SK-N-SH (cell line): ENCODE measurements at regions not wholly inside any gene's neighbourhood (a gene's known extent, or its start where the extent isn't known, plus 50 kb on each side); places are given as distances from the start of the nearest gene placed in this dataset.

ENCODE experiments used
- CTCF ChIA-PET: fragments of 300-600, 350-600 bp; formaldehyde crosslinking; extraction: SDS; loops from one replicate; lab custom pipeline; 2021; lab: Yijun Ruan, JAX
- POLR2A ChIA-PET: fragments of 350-600 bp; sonication (Branson Sonifier 250); formaldehyde crosslinking; extraction: SDS; loops from one replicate; lab custom pipeline; 2020; ENCODE audit warnings: antibody characterized with exemption, inconsistent platforms; lab: Yijun Ruan, JAX
- DNase-seq: peaks from one replicate; pipeline ENCODE4 v3.0.0; 2012
- H2AFZ ChIP-seq: fragments of 200-600 bp; sonication (generic); 2 replicates; pipeline ENCODE4 v1.8.1; 2016; ENCODE audit warnings: antibody characterized with exemption, mild to moderate bottlenecking, low read depth
- H3F3A ChIP-seq: fragments of 200-600 bp; sonication (generic); replicated peaks from 2 replicates; pipeline ENCODE3; 2016; ENCODE audit warnings: antibody characterized with exemption, mild to moderate bottlenecking; ENCODE audit not compliant: insufficient read depth
- H3K27ac ChIP-seq, 2 experiments: fragments of 200-500 bp in 1 of 2; fragments of 200-600 bp in 1 of 2; sonication (Bioruptor generic) in 1 of 2; sonication (generic), shearing (Covaris generic) in 1 of 2; 2 replicates each; pipeline versions ENCODE4 v1.5.1 to v1.6.1; 2014 to 2016; ENCODE audit warnings: low read depth in 2 of 2, inconsistent platforms in 1 of 2, low read length in 1 of 2, mild to moderate bottlenecking in 1 of 2, mixed read lengths in 1 of 2
- H3K27me3 ChIP-seq: fragments of 200-600 bp; sonication (generic), shearing (Covaris generic); 2 replicates; pipeline ENCODE4 v1.6.1; 2016; ENCODE audit warnings: mixed run types; ENCODE audit not compliant: insufficient read depth
- H3K36me3 ChIP-seq, 2 experiments: fragments of 200-500 bp in 1 of 2; fragments of 200-600 bp in 1 of 2; sonication (Bioruptor generic) in 1 of 2; sonication (generic) in 1 of 2; replicated peaks in 1 of 2; 2 replicates each; pipeline versions ENCODE3 to v1.5.1; 2014 to 2016; ENCODE audit warnings: low read length in 1 of 2, mild to moderate bottlenecking in 1 of 2; ENCODE audit not compliant: insufficient read depth in 2 of 2, control insufficient read depth in 1 of 2
- H3K4me1 ChIP-seq, 2 experiments: fragments of 200-500 bp in 1 of 2; fragments of 200-600 bp in 1 of 2; sonication (Bioruptor generic) in 1 of 2; sonication (generic), shearing (Covaris generic) in 1 of 2; 2 replicates each; pipeline versions ENCODE4 v1.5.1 to v1.6.1; 2014 to 2016; ENCODE audit warnings: low read depth in 1 of 2, low read length in 1 of 2, mixed run types in 1 of 2; ENCODE audit not compliant: insufficient read depth in 2 of 2, control insufficient read depth in 1 of 2
- H3K4me2 ChIP-seq: fragments of 200-600 bp; sonication (generic), shearing (Covaris generic); 2 replicates; pipeline ENCODE4 v1.6.1; 2017; ENCODE audit warnings: mixed run types
- H3K4me3 ChIP-seq, 2 experiments: fragments of 200-500 bp in 1 of 2; fragments of 200-600 bp in 1 of 2; sonication (Bioruptor generic) in 1 of 2; sonication (generic), shearing (Covaris generic) in 1 of 2; 2 replicates each; pipeline versions ENCODE4 v1.5.1 to v1.8.1; 2014 to 2016; ENCODE audit warnings: low read depth in 2 of 2, inconsistent platforms in 1 of 2, low read length in 1 of 2, mild to moderate bottlenecking in 1 of 2, mixed read lengths in 1 of 2, moderate library complexity in 1 of 2
- H3K79me2 ChIP-seq: fragments of 200-600 bp; sonication (generic); 2 replicates; pipeline ENCODE4 v1.8.1; 2017; ENCODE audit warnings: mild to moderate bottlenecking; ENCODE audit not compliant: insufficient read depth
- H3K9ac ChIP-seq: fragments of 200-600 bp; sonication (generic); 2 replicates; pipeline ENCODE4 v1.6.1; 2017; ENCODE audit warnings: mixed run types
- H3K9me2 ChIP-seq: fragments of 200-600 bp; sonication (generic); 2 replicates; pipeline ENCODE4 v1.6.1; 2017; ENCODE audit warnings: mixed run types
- H3K9me3 ChIP-seq: fragments of 200-600 bp; sonication (generic); 2 replicates; pipeline ENCODE4 v1.6.1; 2017; ENCODE audit warnings: mixed run types, mild to moderate bottlenecking, moderate library complexity
- H4K20me1 ChIP-seq: fragments of 200-600 bp; sonication (generic); 2 replicates; pipeline ENCODE4 v1.6.1; 2017; ENCODE audit warnings: mild to moderate bottlenecking, mixed run types; ENCODE audit not compliant: insufficient read depth
- CHD2 ChIP-seq: fragments of 150-350 bp; IDR thresholded peaks from 2 replicates; pipeline ENCODE4 v1.6.1; 2018; ENCODE audit warnings: low read length; ENCODE audit not compliant: partially characterized antibody
- ELF1 ChIP-seq: IDR thresholded peaks from 2 replicates; pipeline ENCODE4 v1.4.0; 2012
- EP300 ChIP-seq, 2 experiments: IDR thresholded peaks; 2 replicates each; pipeline versions ENCODE4 v1.4.0 to v1.6.1; 2012; ENCODE audit warnings: borderline replicate concordance in 1 of 2, low read depth in 1 of 2, low read length in 1 of 2
- JUND ChIP-seq: IDR thresholded peaks from 2 replicates; pipeline ENCODE4 v1.4.0; 2012
- MEF2A ChIP-seq: IDR thresholded peaks from 2 replicates; pipeline ENCODE4 v1.4.0; 2012; ENCODE audit warnings: low read depth, borderline replicate concordance
- MXI1 ChIP-seq: IDR thresholded peaks from 2 replicates; pipeline ENCODE4 v1.6.1; 2012; ENCODE audit warnings: mild to moderate bottlenecking, low read depth, low read length, improper control_type of control experiment
- POLR2AphosphoS5 ChIP-seq: IDR thresholded peaks from 2 replicates; pipeline ENCODE4 v1.6.1; 2012; ENCODE audit warnings: low read depth, low read length
- RAD21 ChIP-seq: IDR thresholded peaks from 2 replicates; pipeline ENCODE4 v1.6.1; 2012; ENCODE audit warnings: mild to moderate bottlenecking, low read length
- RCOR1 ChIP-seq: fragments of 150-350 bp; IDR thresholded peaks from 2 replicates; pipeline ENCODE4 v1.6.1; 2017; ENCODE audit warnings: antibody characterized with exemption, low read length
- RFX5 ChIP-seq: IDR thresholded peaks from 2 replicates; pipeline ENCODE4 v1.6.1; 2012; ENCODE audit warnings: mild to moderate bottlenecking, improper control_type of control experiment, low read length
- RXRA ChIP-seq: IDR thresholded peaks from 2 replicates; pipeline ENCODE4 v1.4.0; 2012; ENCODE audit warnings: low read depth, mild to moderate bottlenecking, borderline replicate concordance
- TCF12 ChIP-seq: IDR thresholded peaks from 2 replicates; pipeline ENCODE4 v1.4.0; 2012
- WGBS: methylation state at CpG from one replicate; pipeline ENCODE4 v1.1.6; 2017; ENCODE audit warnings: low lambda C conversion rate; 5-methylcytosine and 5-hydroxymethylcytosine counted together
- TF ChIP-seq, protein P1 (sequence below): IDR thresholded peaks from 2 replicates; pipeline ENCODE4 v1.4.0; 2012; ENCODE audit warnings: low read depth, borderline replicate concordance
- TF ChIP-seq, protein P2 (sequence below): IDR thresholded peaks from 2 replicates; pipeline ENCODE4; 2012
- TF ChIP-seq, protein P3 (sequence below): fragments of 200-600 bp; sonication (generic); IDR thresholded peaks from 2 replicates; pipeline ENCODE4 v1.6.1; 2017; ENCODE audit warnings: antibody characterized with exemption, mild to moderate bottlenecking, moderate library complexity
- TF ChIP-seq, protein P4 (sequence below): fragments of 150-350 bp; IDR thresholded peaks from 2 replicates; pipeline ENCODE4 v1.6.1; 2017; ENCODE audit warnings: antibody characterized with exemption, low read length, low read depth, borderline replicate concordance
- TF ChIP-seq, protein P5 (sequence below): IDR thresholded peaks from 2 replicates; pipeline ENCODE4 v1.6.1; 2012; ENCODE audit warnings: mild to moderate bottlenecking, low read depth, low read length, moderate library complexity
- TF ChIP-seq, protein P6 (sequence below): fragments of 150-350 bp; IDR thresholded peaks from 2 replicates; pipeline ENCODE4 v1.6.1; 2016; ENCODE audit warnings: mild to moderate bottlenecking, low read depth, low read length

DNA sequence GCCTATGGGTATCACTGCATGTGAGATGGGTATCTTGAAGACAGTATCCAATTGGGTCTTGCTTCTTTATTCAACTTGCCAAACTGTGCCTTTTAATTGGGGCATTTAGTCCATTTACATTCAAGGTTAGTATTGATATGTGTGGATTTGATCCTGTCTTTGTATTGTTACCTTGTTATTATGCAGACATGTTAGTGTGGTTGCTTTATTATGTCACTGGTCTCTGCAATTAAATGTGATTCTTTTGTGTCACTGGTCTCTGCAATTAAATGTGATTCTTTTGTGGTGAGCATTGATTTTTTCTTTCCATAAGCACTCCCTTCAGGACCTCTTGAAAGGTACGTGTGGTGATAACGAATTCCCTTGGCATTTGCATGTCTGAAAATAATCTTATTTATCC lies 357.8 kb upstream of the STEAP1 start:
- TF ChIP-seq RCOR1 (no peak), MXI1 (no peak), POLR2AphosphoS5 (no peak), JUND (no peak), ELF1 (no peak)
- TF ChIP-seq, protein P1, sequence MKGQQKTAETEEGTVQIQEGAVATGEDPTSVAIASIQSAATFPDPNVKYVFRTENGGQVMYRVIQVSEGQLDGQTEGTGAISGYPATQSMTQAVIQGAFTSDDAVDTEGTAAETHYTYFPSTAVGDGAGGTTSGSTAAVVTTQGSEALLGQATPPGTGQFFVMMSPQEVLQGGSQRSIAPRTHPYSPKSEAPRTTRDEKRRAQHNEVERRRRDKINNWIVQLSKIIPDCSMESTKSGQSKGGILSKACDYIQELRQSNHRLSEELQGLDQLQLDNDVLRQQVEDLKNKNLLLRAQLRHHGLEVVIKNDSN = no peak
- TF ChIP-seq, protein P2, sequence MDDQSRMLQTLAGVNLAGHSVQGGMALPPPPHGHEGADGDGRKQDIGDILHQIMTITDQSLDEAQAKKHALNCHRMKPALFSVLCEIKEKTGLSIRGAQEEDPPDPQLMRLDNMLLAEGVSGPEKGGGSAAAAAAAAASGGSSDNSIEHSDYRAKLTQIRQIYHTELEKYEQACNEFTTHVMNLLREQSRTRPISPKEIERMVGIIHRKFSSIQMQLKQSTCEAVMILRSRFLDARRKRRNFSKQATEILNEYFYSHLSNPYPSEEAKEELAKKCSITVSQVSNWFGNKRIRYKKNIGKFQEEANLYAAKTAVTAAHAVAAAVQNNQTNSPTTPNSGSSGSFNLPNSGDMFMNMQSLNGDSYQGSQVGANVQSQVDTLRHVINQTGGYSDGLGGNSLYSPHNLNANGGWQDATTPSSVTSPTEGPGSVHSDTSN = no peak
- TF ChIP-seq, protein P3, sequence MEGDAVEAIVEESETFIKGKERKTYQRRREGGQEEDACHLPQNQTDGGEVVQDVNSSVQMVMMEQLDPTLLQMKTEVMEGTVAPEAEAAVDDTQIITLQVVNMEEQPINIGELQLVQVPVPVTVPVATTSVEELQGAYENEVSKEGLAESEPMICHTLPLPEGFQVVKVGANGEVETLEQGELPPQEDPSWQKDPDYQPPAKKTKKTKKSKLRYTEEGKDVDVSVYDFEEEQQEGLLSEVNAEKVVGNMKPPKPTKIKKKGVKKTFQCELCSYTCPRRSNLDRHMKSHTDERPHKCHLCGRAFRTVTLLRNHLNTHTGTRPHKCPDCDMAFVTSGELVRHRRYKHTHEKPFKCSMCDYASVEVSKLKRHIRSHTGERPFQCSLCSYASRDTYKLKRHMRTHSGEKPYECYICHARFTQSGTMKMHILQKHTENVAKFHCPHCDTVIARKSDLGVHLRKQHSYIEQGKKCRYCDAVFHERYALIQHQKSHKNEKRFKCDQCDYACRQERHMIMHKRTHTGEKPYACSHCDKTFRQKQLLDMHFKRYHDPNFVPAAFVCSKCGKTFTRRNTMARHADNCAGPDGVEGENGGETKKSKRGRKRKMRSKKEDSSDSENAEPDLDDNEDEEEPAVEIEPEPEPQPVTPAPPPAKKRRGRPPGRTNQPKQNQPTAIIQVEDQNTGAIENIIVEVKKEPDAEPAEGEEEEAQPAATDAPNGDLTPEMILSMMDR = no peak
- H3K27ac ChIP-seq = no peak overlapping the region
- no peak for DNase-seq

DNA sequence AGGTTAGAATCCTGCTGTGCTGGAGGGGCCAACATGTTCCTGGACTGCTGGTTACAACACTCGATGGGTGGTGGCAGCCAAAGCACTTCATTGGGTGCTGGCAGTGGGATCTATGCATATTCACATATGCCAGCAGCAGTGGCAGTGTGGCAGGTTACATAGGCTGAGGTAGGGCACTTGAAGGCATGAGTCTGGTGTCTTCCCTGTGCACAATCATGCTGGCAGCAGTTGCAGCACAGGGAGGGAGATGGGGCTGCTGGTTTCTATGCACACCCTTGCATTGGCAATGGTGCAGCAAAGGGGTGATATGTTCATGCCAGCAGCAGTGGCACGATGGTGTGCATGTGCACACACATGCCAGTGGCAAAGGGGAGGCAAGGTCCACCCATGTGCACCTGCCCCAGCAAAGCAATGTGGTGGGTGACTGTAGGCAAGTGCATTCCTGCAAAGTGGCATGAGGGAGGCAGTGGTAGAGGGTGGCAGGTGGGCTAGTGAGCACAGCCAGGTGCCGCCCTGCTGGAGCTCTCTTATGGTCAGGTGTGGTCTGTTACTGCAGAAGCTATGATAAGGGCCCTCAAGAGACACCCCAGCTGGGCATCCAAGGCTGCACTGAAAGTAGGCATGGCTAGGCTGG lies 356.2 kb upstream of the STEAP1 start:
- Histone ChIP-seq H3K9me3 (no peaks in the 10 kb centered on the region), H3K4me1 (no peaks in the 10 kb centered on the region), H4K20me1 (no peaks in the 10 kb centered on the region), H3K79me2 (no peaks in the 10 kb centered on the region), H2AFZ (no peak overlapping the region), H3K9ac (no peak overlapping the region)
- 4% methylated on average over 3 of the region's 3 CpGs for WGBS
- no peak for DNase-seq
- POLR2A ChIA-PET = no interaction called here
- TF ChIP-seq TCF12 (no peak), CHD2 (no peak), MEF2A (no peak), RFX5 (no peak), EP300 (IDR thresholded peaks at IDR 0.05; ENCODE audit: borderline replicate concordance in 1 of 2, low read depth in 1 of 2, low read length in 1 of 2) (no peak), RXRA (no peak), RAD21 (no peak), RCOR1 (no peak), MXI1 (no peak)
- TF ChIP-seq, protein P4, sequence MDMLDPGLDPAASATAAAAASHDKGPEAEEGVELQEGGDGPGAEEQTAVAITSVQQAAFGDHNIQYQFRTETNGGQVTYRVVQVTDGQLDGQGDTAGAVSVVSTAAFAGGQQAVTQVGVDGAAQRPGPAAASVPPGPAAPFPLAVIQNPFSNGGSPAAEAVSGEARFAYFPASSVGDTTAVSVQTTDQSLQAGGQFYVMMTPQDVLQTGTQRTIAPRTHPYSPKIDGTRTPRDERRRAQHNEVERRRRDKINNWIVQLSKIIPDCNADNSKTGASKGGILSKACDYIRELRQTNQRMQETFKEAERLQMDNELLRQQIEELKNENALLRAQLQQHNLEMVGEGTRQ = no peak
- TF ChIP-seq, protein P5, sequence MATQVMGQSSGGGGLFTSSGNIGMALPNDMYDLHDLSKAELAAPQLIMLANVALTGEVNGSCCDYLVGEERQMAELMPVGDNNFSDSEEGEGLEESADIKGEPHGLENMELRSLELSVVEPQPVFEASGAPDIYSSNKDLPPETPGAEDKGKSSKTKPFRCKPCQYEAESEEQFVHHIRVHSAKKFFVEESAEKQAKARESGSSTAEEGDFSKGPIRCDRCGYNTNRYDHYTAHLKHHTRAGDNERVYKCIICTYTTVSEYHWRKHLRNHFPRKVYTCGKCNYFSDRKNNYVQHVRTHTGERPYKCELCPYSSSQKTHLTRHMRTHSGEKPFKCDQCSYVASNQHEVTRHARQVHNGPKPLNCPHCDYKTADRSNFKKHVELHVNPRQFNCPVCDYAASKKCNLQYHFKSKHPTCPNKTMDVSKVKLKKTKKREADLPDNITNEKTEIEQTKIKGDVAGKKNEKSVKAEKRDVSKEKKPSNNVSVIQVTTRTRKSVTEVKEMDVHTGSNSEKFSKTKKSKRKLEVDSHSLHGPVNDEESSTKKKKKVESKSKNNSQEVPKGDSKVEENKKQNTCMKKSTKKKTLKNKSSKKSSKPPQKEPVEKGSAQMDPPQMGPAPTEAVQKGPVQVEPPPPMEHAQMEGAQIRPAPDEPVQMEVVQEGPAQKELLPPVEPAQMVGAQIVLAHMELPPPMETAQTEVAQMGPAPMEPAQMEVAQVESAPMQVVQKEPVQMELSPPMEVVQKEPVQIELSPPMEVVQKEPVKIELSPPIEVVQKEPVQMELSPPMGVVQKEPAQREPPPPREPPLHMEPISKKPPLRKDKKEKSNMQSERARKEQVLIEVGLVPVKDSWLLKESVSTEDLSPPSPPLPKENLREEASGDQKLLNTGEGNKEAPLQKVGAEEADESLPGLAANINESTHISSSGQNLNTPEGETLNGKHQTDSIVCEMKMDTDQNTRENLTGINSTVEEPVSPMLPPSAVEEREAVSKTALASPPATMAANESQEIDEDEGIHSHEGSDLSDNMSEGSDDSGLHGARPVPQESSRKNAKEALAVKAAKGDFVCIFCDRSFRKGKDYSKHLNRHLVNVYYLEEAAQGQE = no peak
- TF ChIP-seq, protein P6, sequence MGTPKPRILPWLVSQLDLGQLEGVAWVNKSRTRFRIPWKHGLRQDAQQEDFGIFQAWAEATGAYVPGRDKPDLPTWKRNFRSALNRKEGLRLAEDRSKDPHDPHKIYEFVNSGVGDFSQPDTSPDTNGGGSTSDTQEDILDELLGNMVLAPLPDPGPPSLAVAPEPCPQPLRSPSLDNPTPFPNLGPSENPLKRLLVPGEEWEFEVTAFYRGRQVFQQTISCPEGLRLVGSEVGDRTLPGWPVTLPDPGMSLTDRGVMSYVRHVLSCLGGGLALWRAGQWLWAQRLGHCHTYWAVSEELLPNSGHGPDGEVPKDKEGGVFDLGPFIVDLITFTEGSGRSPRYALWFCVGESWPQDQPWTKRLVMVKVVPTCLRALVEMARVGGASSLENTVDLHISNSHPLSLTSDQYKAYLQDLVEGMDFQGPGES = no peak
- TF ChIP-seq, all 33 proteins: peak for 0
- Histone ChIP-seq H3F3A (no peaks in the 10 kb centered on the region), H3K27me3 (no peaks in the 10 kb centered on the region), H3K36me3 (no peaks in the 10 kb centered on the region), H3K27ac (no peak overlapping the region), H3K9me2 (no peaks in the 10 kb centered on the region), H3K4me2 (no peak overlapping the region), H3K4me3 (no peak overlapping the region)
- CTCF ChIA-PET = no interaction called here

More for the DNA sequence above, 357.8 kb upstream of the STEAP1 start:
- no peaks in the 10 kb centered on the region for H3K27me3 ChIP-seq
- no peaks in the 10 kb centered on the region for H3F3A ChIP-seq
- H3K9me3 ChIP-seq = no peaks in the 10 kb centered on the region
- H3K4me3 ChIP-seq = no peak overlapping the region
- H4K20me1 ChIP-seq = no peaks in the 10 kb centered on the region
- H3K36me3 ChIP-seq = no peaks in the 10 kb centered on the region
- no peak overlapping the region for H3K4me2 ChIP-seq
- no peaks in the 10 kb centered on the region for H3K79me2 ChIP-seq
- H3K9me2 ChIP-seq = no peaks in the 10 kb centered on the region
- ChIA-PET CTCF (no interaction called here), POLR2A (no interaction called here)
- no peak overlapping the region for H2AFZ ChIP-seq
- H3K4me1 ChIP-seq = no peaks in the 10 kb centered on the region
- no peak overlapping the region for H3K9ac ChIP-seq
- WGBS = 15% methylated on average over 2 of the region's 2 CpGs
